ENCODE measurements at regions not wholly inside any gene's neighbourhood (a gene's known extent, or its start where the extent isn't known, plus 50 kb on each side); places are given as distances from the start of the nearest gene placed in this dataset.

- Histone ChIP-seq H3K27ac (ENCODE audit: low read length) (no peak overlapping the region), H3K9me3 (ENCODE audit: control insufficient read depth, insufficient read depth, low read length) (no peaks in the 10 kb centered on the region), H3K36me3 (ENCODE audit: control insufficient read depth, insufficient read depth, low read length) (no peaks in the 10 kb centered on the region), H3K4me1 (ENCODE audit: control insufficient read depth, insufficient read depth, low read length) (0 out of 2 replicates have a peak, but pooled peaks cover 1% of the 10 kb centered on the region), H3K4me3 (ENCODE audit: low read length) (no peak overlapping the region), H3K27me3 (ENCODE audit: control insufficient read depth, insufficient read depth, low read length) (no peaks in the 10 kb centered on the region)
- no peak for DNase-seq (ENCODE audit: low read depth, low spot score)
- no CpG with 5 or more reads among the region's 4 CpGs for WGBS (ENCODE audit: insufficient coverage, insufficient read length)
These were observed 221.7 kb upstream of the SPRY2 start for GRCh38 chr13:80562433-80563156.

DNA sequence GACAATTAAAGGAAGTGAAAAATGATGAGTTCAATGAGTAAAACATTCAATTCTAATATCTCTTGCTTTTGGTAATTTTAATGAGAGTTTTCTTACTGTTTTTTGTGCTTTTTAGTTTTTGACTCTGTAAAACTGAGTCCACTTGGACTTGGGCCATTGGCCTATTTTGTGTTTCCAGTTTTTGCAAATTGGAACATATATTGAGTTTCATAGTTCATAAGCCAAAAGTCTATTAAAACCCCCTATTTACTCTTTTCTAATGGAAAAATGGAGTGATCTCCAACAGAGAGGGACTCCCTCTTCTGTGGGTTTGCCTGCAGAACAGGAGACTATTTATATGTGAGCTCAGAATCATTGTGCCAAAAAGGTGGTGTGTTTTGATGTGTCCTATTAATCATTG, 219.7 kb upstream of the SPRY2 start:
- Histone ChIP-seq H3K27ac (ENCODE audit: low read length) (no peak overlapping the region), H3K4me3 (ENCODE audit: low read length) (no peak overlapping the region), H3K27me3 (ENCODE audit: control insufficient read depth, insufficient read depth, low read length) (no peaks in the 10 kb centered on the region), H3K36me3 (ENCODE audit: control insufficient read depth, insufficient read depth, low read length) (no peaks in the 10 kb centered on the region), H3K4me1 (ENCODE audit: control insufficient read depth, insufficient read depth, low read length) (0 out of 2 replicates have a peak, but pooled peaks cover 1% of the 10 kb centered on the region), H3K9me3 (ENCODE audit: control insufficient read depth, insufficient read depth, low read length) (no peaks in the 10 kb centered on the region)
- DNase-seq (ENCODE audit: low read depth, low spot score): no peak

- no peak for DNase-seq (ENCODE audit: low read depth, low spot score)
- H3K9me3 ChIP-seq (ENCODE audit: control insufficient read depth, insufficient read depth, low read length): no peaks in the 10 kb centered on the region
- no peaks in the 10 kb centered on the region for H3K27me3 ChIP-seq (ENCODE audit: control insufficient read depth, insufficient read depth, low read length)
- H3K4me1 ChIP-seq (ENCODE audit: control insufficient read depth, insufficient read depth, low read length): 0 out of 2 replicates have a peak, but pooled peaks cover 1% of the 10 kb centered on the region
- H3K36me3 ChIP-seq (ENCODE audit: control insufficient read depth, insufficient read depth, low read length): no peaks in the 10 kb centered on the region
- H3K4me3 ChIP-seq (ENCODE audit: low read length): no peak overlapping the region
- H3K27ac ChIP-seq (ENCODE audit: low read length): no peak overlapping the region
- WGBS (ENCODE audit: insufficient coverage, insufficient read length): no CpG with 5 or more reads among the region's 5 CpGs
These were observed 219.0 kb upstream of the SPRY2 start for GRCh38 chr13:80559944-80560343.

GRCh38 chr13:80558074-80558473, 217.1 kb upstream of the SPRY2 start:
- DNase-seq (ENCODE audit: low read depth, low spot score): no peak
- Histone ChIP-seq H3K9me3 (ENCODE audit: control insufficient read depth, insufficient read depth, low read length) (no peaks in the 10 kb centered on the region), H3K4me1 (ENCODE audit: control insufficient read depth, insufficient read depth, low read length) (0 out of 2 replicates have a peak, but pooled peaks cover 1% of the 10 kb centered on the region), H3K36me3 (ENCODE audit: control insufficient read depth, insufficient read depth, low read length) (no peaks in the 10 kb centered on the region), H3K27ac (ENCODE audit: low read length) (no peak overlapping the region), H3K4me3 (ENCODE audit: low read length) (no peak overlapping the region), H3K27me3 (ENCODE audit: control insufficient read depth, insufficient read depth, low read length) (no peaks in the 10 kb centered on the region)
- WGBS (ENCODE audit: insufficient coverage, insufficient read length): no CpG with 5 or more reads among the region's 4 CpGs

DNA sequence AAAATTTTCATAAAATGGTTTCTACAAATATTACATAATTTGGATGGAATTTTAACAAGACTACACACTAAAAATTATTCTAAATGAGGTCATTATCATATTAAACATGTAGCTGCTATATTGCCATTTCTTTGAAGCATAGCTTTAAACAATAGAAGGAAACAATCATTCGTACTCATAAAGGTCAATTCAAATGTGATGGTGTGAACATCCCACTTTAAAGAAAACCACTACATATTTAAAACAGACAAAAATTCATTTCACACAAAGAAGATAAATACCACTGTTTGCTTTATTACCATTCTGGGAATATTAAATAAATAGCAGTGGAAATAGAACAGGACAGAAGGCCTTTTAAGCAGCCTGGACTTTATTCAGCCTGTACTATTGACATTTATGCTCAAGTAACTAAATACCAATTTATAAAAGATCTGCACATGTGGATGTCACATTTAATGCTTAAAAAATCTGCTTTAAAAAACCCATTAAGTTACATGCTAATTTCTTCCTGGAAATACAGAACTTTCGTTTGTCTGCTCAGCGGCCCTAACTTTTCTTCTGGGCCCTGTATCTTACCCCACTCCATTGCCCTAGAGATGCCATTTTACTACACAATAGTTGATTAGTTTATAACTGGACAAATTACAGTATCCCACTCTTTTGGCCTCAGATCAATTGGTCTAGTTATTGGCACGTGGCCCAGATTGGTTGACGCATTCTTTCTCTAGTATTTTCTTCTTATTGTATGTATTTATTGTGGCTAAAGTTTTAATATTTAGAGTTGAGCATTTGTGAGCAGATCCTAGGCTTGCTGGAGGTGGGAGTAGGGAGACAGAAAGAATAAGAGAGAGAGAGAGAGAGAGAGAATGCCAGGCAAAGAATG, 215.1 kb upstream of the SPRY2 start:
- Histone ChIP-seq H3K4me3 (ENCODE audit: low read length) (no peak overlapping the region), H3K27ac (ENCODE audit: low read length) (no peak overlapping the region), H3K4me1 (ENCODE audit: control insufficient read depth, insufficient read depth, low read length) (0 out of 2 replicates have a peak, but pooled peaks cover 1% of the 10 kb centered on the region), H3K27me3 (ENCODE audit: control insufficient read depth, insufficient read depth, low read length) (no peaks in the 10 kb centered on the region), H3K9me3 (ENCODE audit: control insufficient read depth, insufficient read depth, low read length) (no peaks in the 10 kb centered on the region), H3K36me3 (ENCODE audit: control insufficient read depth, insufficient read depth, low read length) (no peaks in the 10 kb centered on the region)
- WGBS (ENCODE audit: insufficient coverage, insufficient read length): no CpG with 5 or more reads among the region's 5 CpGs
- no peak for DNase-seq (ENCODE audit: low read depth, low spot score)

GRCh38 chr13:80552851-80553440, 212.0 kb upstream of the SPRY2 start:
- DNase-seq (ENCODE audit: low read depth, low spot score): no peak
- no CpG with 5 or more reads among the region's 4 CpGs for WGBS (ENCODE audit: insufficient coverage, insufficient read length)
- no peaks in the 10 kb centered on the region for H3K9me3 ChIP-seq (ENCODE audit: control insufficient read depth, insufficient read depth, low read length)
- no peaks in the 10 kb centered on the region for H3K27me3 ChIP-seq (ENCODE audit: control insufficient read depth, insufficient read depth, low read length)
- H3K27ac ChIP-seq (ENCODE audit: low read length): no peak overlapping the region
- no peak overlapping the region for H3K4me3 ChIP-seq (ENCODE audit: low read length)
- no peaks in the 10 kb centered on the region for H3K36me3 ChIP-seq (ENCODE audit: control insufficient read depth, insufficient read depth, low read length)
- no peaks in the 10 kb centered on the region for H3K4me1 ChIP-seq (ENCODE audit: control insufficient read depth, insufficient read depth, low read length)

DNA sequence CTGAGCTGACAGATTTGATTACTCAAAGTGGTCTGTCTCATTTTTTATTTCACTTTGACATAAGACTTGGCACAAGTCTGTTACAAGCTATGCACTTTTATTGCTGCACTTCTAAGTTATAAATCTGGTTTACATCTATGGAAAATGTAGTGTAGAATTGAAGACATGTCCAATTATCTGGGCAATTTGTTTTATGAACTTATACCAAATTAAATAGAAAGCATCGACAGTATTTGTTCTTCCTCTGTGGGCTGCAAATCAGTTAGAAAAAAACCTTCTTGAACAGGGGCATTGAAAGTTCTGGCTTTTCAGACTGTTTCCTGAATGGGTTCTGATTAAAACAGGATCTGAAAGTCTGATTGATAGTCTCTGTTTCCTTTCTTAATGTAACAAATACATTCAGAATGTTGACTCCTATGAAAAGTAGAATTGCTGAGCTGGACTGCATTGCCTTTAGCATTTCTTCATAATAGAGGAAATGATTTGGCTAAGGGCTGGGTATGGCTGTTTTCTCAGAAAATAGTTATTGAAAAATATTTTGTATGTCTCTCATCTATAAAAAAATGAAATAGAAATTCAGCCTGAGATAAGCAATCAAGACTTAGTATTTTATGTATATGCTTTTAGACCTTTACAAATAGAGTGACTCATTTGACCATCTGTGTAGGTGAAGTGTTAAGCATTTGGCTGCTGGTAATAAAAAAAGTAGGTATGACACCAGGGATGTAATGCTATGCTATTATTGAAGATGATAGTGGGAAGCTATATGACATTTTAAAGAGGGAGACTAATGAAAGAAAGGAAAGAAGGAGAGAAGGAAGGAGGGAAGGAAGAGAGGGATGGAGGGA, 210.9 kb upstream of the SPRY2 start:
- no peaks in the 10 kb centered on the region for H3K36me3 ChIP-seq (ENCODE audit: control insufficient read depth, insufficient read depth, low read length)
- H3K4me3 ChIP-seq (ENCODE audit: low read length): no peak overlapping the region
- no peak overlapping the region for H3K27ac ChIP-seq (ENCODE audit: low read length)
- H3K4me1 ChIP-seq (ENCODE audit: control insufficient read depth, insufficient read depth, low read length): no peaks in the 10 kb centered on the region
- H3K9me3 ChIP-seq (ENCODE audit: control insufficient read depth, insufficient read depth, low read length): no peaks in the 10 kb centered on the region
- DNase-seq (ENCODE audit: low read depth, low spot score): no peak
- no peaks in the 10 kb centered on the region for H3K27me3 ChIP-seq (ENCODE audit: control insufficient read depth, insufficient read depth, low read length)
- no CpG with 5 or more reads among the region's 1 CpG for WGBS (ENCODE audit: insufficient coverage, insufficient read length)

DNA sequence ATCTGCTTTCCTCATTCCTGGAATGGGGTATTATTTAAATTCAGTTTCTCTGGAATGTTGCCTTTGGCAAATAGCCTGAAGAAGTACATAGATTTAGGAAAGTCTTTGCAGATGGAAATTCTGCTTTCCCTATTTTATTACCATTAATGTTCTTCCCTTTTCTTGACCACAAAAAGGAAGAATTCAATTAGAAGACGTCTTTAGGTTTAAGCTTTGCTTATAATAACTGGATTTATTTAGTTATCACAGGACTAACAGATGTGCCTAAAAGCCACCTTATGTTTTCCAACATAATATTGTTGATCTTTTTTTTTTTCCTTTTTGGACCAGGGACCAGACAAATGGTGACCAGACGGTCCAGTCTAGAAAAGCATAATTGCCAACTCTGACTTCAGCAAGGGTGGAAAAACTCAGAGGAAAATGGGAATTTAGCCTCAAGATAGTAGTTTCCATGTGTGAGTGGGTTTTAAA, 210.1 kb upstream of the SPRY2 start:
- no CpG with 5 or more reads among the region's 2 CpGs for WGBS (ENCODE audit: insufficient coverage, insufficient read length)
- no peak overlapping the region for H3K27ac ChIP-seq (ENCODE audit: low read length)

GRCh38 chr13:80548915-80549314, 208.0 kb upstream of the SPRY2 start:
- Histone ChIP-seq H3K36me3 (ENCODE audit: control insufficient read depth, insufficient read depth, low read length) (no peaks in the 10 kb centered on the region), H3K9me3 (ENCODE audit: control insufficient read depth, insufficient read depth, low read length) (no peaks in the 10 kb centered on the region), H3K27me3 (ENCODE audit: control insufficient read depth, insufficient read depth, low read length) (no peaks in the 10 kb centered on the region), H3K4me3 (ENCODE audit: low read length) (no peak overlapping the region), H3K27ac (ENCODE audit: low read length) (no peak overlapping the region), H3K4me1 (ENCODE audit: control insufficient read depth, insufficient read depth, low read length) (no peaks in the 10 kb centered on the region)
- DNase-seq (ENCODE audit: low read depth, low spot score): no peak

More for the DNA sequence above, 210.1 kb upstream of the SPRY2 start:
- no peaks in the 10 kb centered on the region for H3K4me1 ChIP-seq (ENCODE audit: control insufficient read depth, insufficient read depth, low read length)
- H3K4me3 ChIP-seq (ENCODE audit: low read length): no peak overlapping the region
- H3K36me3 ChIP-seq (ENCODE audit: control insufficient read depth, insufficient read depth, low read length): no peaks in the 10 kb centered on the region
- no peaks in the 10 kb centered on the region for H3K9me3 ChIP-seq (ENCODE audit: control insufficient read depth, insufficient read depth, low read length)
- no peak for DNase-seq (ENCODE audit: low read depth, low spot score)
- no peaks in the 10 kb centered on the region for H3K27me3 ChIP-seq (ENCODE audit: control insufficient read depth, insufficient read depth, low read length)
